HepG2 (cell line): ENCODE measurements at regions not wholly inside any gene's neighbourhood (a gene's known extent, or its start where the extent isn't known, plus 50 kb on each side); places are given as distances from the start of the nearest gene placed in this dataset.
"Not testable (repeated sequence)": the region's sequence is repeated elsewhere in the genome, so short reads cannot be mapped to it uniquely, and the experiment has no call there.

Experiments used
- ATAC-seq: fragments of 200-7000 bp; cut with Tn5 transposase; 3 replicates; pipeline ENCODE4 v1.9.1; 2020; ENCODE audit warnings: mild to moderate bottlenecking, moderate library complexity
- BruUV-seq: library from RNA; stranded (reverse); fragments of 400-500 nt; replicated peaks from 2 replicates; lab custom pipeline; 2021; lab: Mats Ljungman, UMichigan
- CTCF ChIA-PET: fragments of 300-600 bp; formaldehyde crosslinking; extraction: SDS; loops from one replicate; lab custom pipeline; 2021; ENCODE audit warnings: low total read pairs, inconsistent platforms, low intra/inter-chr PET ratio; lab: Yijun Ruan, JAX
- POLR2A ChIA-PET: fragments of 350-600 bp; sonication (Branson Sonifier 250); formaldehyde crosslinking; loops from one replicate; lab custom pipeline; 2020; ENCODE audit warnings: antibody characterized with exemption, inconsistent platforms; lab: Yijun Ruan, JAX
- DNase-seq: peaks from one replicate; pipeline ENCODE4 v3.0.0-alpha.2; 2015; ENCODE audit warnings: low spot score
- FAIRE-seq: peaks from 3 replicates; lab custom pipeline; 2011; peaks lifted over from hg19 to GRCh38; lab: Jason Lieb, UNC
- H2AFZ ChIP-seq: one replicate; pipeline ENCODE4 v1.6.1; 2011; ENCODE audit warnings: low read length, inconsistent platforms
- H3K27ac ChIP-seq: fragments of 300-600 bp; 3 replicates; pipeline ENCODE4 v1.8.0; 2011; ENCODE audit warnings: mixed run types, mild to moderate bottlenecking, mixed read lengths, low read length, inconsistent platforms; ENCODE audit not compliant: insufficient read depth; ENCODE audit errors: extremely low read length
- H3K27me3 ChIP-seq, 2 experiments: fragments of 200-600 bp in 1 of 2; 2 replicates in 1 of 2; 3 replicates in 1 of 2; pipeline versions ENCODE4 v1.6.0 to v1.8.0; 2011; ENCODE audit warnings: low read length in 2 of 2, mild to moderate bottlenecking in 2 of 2, moderate library complexity in 2 of 2, inconsistent platforms in 1 of 2; ENCODE audit not compliant: insufficient read depth in 2 of 2, control insufficient read depth in 1 of 2
- H3K36me3 ChIP-seq, 2 experiments: fragments of 200-600 bp in 1 of 2; replicated peaks in 1 of 2; 2 replicates in 1 of 2; 3 replicates in 1 of 2; pipeline versions ENCODE4 v1.5.1 to v1.8.0; 2011; ENCODE audit warnings: low read length in 2 of 2, inconsistent platforms in 1 of 2; ENCODE audit not compliant: insufficient read depth in 2 of 2, control insufficient read depth in 1 of 2
- H3K4me1 ChIP-seq: 2 replicates; pipeline ENCODE4 v1.5.1; 2012; ENCODE audit warnings: low read length, inconsistent platforms; ENCODE audit not compliant: insufficient read depth
- H3K4me2 ChIP-seq: 2 replicates; pipeline ENCODE4 v1.6.0; 2011; ENCODE audit warnings: low read depth, low read length, inconsistent platforms
- H3K4me3 ChIP-seq, 3 experiments: fragments of 200-600 bp in 1 of 3; sonication (generic), shearing (Covaris generic) in 1 of 3; replicated peaks in 1 of 3; 2 replicates each; pipeline ENCODE4 v1.5.1; 2011 to 2016; ENCODE audit warnings: low read length in 3 of 3, inconsistent platforms in 2 of 3, low read depth in 2 of 3, mild to moderate bottlenecking in 2 of 3, control low read depth in 1 of 3, mixed read lengths in 1 of 3; ENCODE audit not compliant: insufficient read depth in 1 of 3
- H3K79me2 ChIP-seq: one replicate; pipeline ENCODE4 v1.6.1; 2011; ENCODE audit warnings: low read length, inconsistent platforms; ENCODE audit not compliant: insufficient read depth
- H3K9ac ChIP-seq: 2 replicates; pipeline ENCODE4 v1.6.0; 2011; ENCODE audit warnings: mild to moderate bottlenecking, low read depth, low read length, inconsistent platforms; ENCODE audit not compliant: insufficient read depth
- H3K9me3 ChIP-seq: 2 replicates; pipeline ENCODE4 v1.5.1; 2012; ENCODE audit warnings: mild to moderate bottlenecking, low read length
- H4K20me1 ChIP-seq: 2 replicates; pipeline ENCODE4 v1.6.0; 2011; ENCODE audit warnings: inconsistent platforms, mild to moderate bottlenecking, low read length, moderate library complexity; ENCODE audit not compliant: insufficient read depth
- FOXC1 ChIP-seq: sonication (generic); formaldehyde crosslinking; IDR thresholded peaks from 2 replicates; pipeline ENCODE4 v1.8.0; 2022; ENCODE audit warnings: mild to moderate bottlenecking, missing genetic modification reagents, borderline replicate concordance
- GATAD2A ChIP-seq: IDR thresholded peaks from 2 replicates; pipeline ENCODE4 v1.6.1; 2016
- IRX3 ChIP-seq: sonication (generic); formaldehyde crosslinking; IDR thresholded peaks from 2 replicates; pipeline ENCODE4 v1.8.1; 2023; ENCODE audit warnings: mild to moderate bottlenecking, low read depth, missing genetic modification reagents, borderline replicate concordance
- RXRB ChIP-seq: IDR thresholded peaks from 2 replicates; pipeline ENCODE4 v1.6.1; 2016; ENCODE audit warnings: borderline replicate concordance, missing genetic modification reagents, missing compliant biosample characterization
- STAT5B ChIP-seq: sonication (generic); formaldehyde crosslinking; IDR thresholded peaks from 2 replicates; pipeline ENCODE4 v1.4.0; 2020; ENCODE audit warnings: missing genetic modification reagents
- ZMYM2 ChIP-seq: sonication (generic); formaldehyde crosslinking; IDR thresholded peaks from 2 replicates; pipeline ENCODE4 v1.8.0; 2022; ENCODE audit warnings: mild to moderate bottlenecking, missing genetic modification reagents
- ZNF124 ChIP-seq: sonication (generic); formaldehyde crosslinking; IDR thresholded peaks from 2 replicates; pipeline ENCODE4 v1.4.0; 2020; ENCODE audit warnings: missing genetic modification reagents
- ZNF619 ChIP-seq: sonication (generic); formaldehyde crosslinking; IDR thresholded peaks from 2 replicates; pipeline ENCODE4 v1.4.0; 2020; ENCODE audit warnings: mild to moderate bottlenecking, missing genetic modification reagents
- WGBS: methylation state at CpG from one replicate; pipeline ENCODE4 v1.1.6; 2017; ENCODE audit warnings: low lambda C conversion rate; 5-methylcytosine and 5-hydroxymethylcytosine counted together
- in situ Hi-C: cut with HindIII; loops from 2 replicates; pipeline ENCODE4 v1.10.0; 2017; ENCODE audit warnings: low pct_unique_long_range_greater_than_20kb; ENCODE audit not compliant: extremely low pct_ligation_motif_present
- intact Hi-C: fragments of 100-400 bp; cut with micrococcal nuclease; formaldehyde crosslinking; loops from one replicate; pipeline ENCODE4 v1.10.0; 2022; ENCODE audit not compliant: unreplicated experiment
- TF ChIP-seq, protein P1 (sequence below): fragments of 450-650 bp; IDR thresholded peaks from 2 replicates; pipeline ENCODE4 v1.6.1; 2016

DNA sequence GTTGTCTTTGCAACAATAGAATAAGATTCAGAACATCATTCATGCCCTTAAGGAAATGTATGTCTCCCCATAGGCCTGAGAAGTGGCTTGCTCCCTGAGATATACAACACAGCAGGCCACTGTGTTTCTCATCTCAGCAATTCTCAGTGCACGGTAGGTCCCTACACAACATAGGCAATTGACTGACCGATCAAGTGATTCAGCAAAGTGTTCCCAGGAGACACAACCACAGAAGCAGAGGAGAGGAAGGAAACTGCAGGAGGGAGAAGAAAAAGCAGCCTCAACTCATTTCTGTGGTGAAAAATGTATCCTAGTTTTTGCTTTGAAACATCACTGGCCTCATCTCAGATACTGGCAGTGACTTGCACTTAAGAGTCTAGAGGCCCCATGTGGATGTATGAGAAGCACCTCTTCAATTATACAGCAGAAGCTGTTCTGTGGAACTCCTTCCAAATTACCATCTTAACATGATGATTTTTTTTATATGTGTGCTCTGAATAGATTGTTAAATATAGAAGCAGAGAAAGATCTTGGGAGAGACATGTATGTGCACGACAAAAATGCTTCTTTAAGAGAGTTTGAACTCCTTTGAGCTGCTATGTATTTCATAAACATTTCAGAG is 306.8 kb downstream of the XPNPEP1 start:
- no peak for TF ChIP-seq RXRB (CRISPR knock-in tag)
- no peak for TF ChIP-seq ZNF124 (CRISPR knock-in tag)
- no peak for TF ChIP-seq FOXC1 (CRISPR knock-in tag)
- TF ChIP-seq, protein P1, sequence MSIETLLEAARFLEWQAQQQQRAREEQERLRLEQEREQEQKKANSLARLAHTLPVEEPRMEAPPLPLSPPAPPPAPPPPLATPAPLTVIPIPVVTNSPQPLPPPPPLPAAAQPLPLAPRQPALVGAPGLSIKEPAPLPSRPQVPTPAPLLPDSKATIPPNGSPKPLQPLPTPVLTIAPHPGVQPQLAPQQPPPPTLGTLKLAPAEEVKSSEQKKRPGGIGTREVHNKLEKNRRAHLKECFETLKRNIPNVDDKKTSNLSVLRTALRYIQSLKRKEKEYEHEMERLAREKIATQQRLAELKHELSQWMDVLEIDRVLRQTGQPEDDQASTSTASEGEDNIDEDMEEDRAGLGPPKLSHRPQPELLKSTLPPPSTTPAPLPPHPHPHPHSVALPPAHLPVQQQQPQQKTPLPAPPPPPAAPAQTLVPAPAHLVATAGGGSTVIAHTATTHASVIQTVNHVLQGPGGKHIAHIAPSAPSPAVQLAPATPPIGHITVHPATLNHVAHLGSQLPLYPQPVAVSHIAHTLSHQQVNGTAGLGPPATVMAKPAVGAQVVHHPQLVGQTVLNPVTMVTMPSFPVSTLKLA, result no peak
- no peak for TF ChIP-seq STAT5B (CRISPR knock-in tag)
- TF ChIP-seq IRX3 (CRISPR knock-in tag), result no peak
- no peak for TF ChIP-seq ZMYM2 (CRISPR knock-in tag)
- no peak for TF ChIP-seq GATAD2A
- TF ChIP-seq ZNF619, result no peak
- Histone ChIP-seq H3K4me2 (no peak overlapping the region), H3K9ac (no peak overlapping the region), H3K27me3 (no peaks in the 10 kb centered on the region), H3K79me2 (no peaks in the 10 kb centered on the region), H3K9me3 (no peaks in the 10 kb centered on the region), H3K36me3 (no peaks in the 10 kb centered on the region), H2AFZ (no peak overlapping the region), H3K4me1 (no peaks in the 10 kb centered on the region), H3K4me3 (no peak overlapping the region), H3K27ac (no peak overlapping the region), H4K20me1 (no peaks in the 10 kb centered on the region)
- CTCF ChIA-PET, result no interaction called here
- 0% methylated on average over 3 of the region's 3 CpGs for WGBS
- FAIRE-seq, result no peak
- intact Hi-C loops, result no loop called here
- POLR2A ChIA-PET, result no interaction called here
- no peak for ATAC-seq
- in situ Hi-C loops, result no loop called here
- DNase-seq, result no peak
- BruUV-seq, result no TSS peak

DNA sequence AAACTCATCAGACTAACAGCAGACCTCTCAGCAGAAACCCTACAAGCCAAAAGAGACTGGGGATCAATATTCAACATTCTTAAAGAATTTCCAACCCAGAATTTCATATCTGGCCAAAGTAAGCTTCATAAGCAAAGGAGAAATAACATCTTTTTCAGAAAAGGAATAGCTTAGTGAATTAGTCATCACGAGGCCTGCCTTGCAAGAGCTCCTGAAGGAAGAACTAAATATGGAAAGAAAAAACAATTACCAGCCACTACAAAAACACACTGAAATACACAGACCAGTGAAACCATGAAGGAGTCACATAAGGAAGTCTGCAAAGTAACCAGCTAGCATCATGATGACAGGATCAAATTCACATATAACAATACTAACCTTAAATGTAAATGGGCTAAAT is 328.0 kb downstream of the XPNPEP1 start:
- H3K36me3 ChIP-seq, H3K4me2 ChIP-seq, H3K27ac ChIP-seq, H2AFZ ChIP-seq, H3K4me1 ChIP-seq, H3K27me3 ChIP-seq, DNase-seq, FAIRE-seq, CTCF ChIA-PET, ATAC-seq, H3K9me3 ChIP-seq, in situ Hi-C loops, H3K79me2 ChIP-seq, H3K9ac ChIP-seq, intact Hi-C loops, H3K4me3 ChIP-seq, H4K20me1 ChIP-seq, BruUV-seq, POLR2A ChIA-PET: not testable (repeated sequence)
- WGBS, result 0% methylated on average over 1 of the region's 1 CpG
